ENCODE measurements at regions not wholly inside any gene's neighbourhood (a gene's known extent, or its start where the extent isn't known, plus 50 kb on each side); places are given as distances from the start of the nearest gene placed in this dataset.

- Histone ChIP-seq H3K4me3 (ENCODE audit: insufficient read depth in 1 of 2, low read depth in 1 of 2, low read length in 2 of 2) (no peak overlapping the region), H3K14ac (ENCODE audit: low read length in 2 of 2) (no peak overlapping the region), H2BK12ac (ENCODE audit: low read length in 2 of 2) (no peak overlapping the region), H3K4ac (ENCODE audit: low read depth in 1 of 2, low read length in 2 of 2) (no peak overlapping the region), H3K9me3 (ENCODE audit: control insufficient read depth, low read length) (no peaks in the 10 kb centered on the region), H3K79me1 (replicated peaks; ENCODE audit: low read length, poor library complexity, severe bottlenecking) (no peaks in the 10 kb centered on the region), H2BK15ac (ENCODE audit: low read depth, poor library complexity, severe bottlenecking) (no peak overlapping the region), H4K8ac (ENCODE audit: low read length) (no peak overlapping the region), H3K4me1 (ENCODE audit: control insufficient read depth, insufficient read depth, low read depth, low read length) (no peaks in the 10 kb centered on the region), H2AK5ac (ENCODE audit: low read length, severe bottlenecking) (no peak overlapping the region), H3K9ac (ENCODE audit: low read length) (no peak overlapping the region), H3K36me3 (ENCODE audit: control insufficient read depth in 1 of 2, insufficient read depth in 2 of 2, low read depth in 1 of 2, low read length in 2 of 2) (no peaks in the 10 kb centered on the region), H3K4me2 (ENCODE audit: low read length, poor library complexity, severe bottlenecking) (no peak overlapping the region), H2AFZ (ENCODE audit: low read depth, low read length) (no peak overlapping the region), H2BK5ac (ENCODE audit: low read depth, low read length, poor library complexity, severe bottlenecking) (no peak overlapping the region), H3K18ac (ENCODE audit: low read depth in 1 of 2, low read length in 2 of 2) (no peak overlapping the region), H4K91ac (ENCODE audit: low read length) (no peak overlapping the region), H2BK120ac (ENCODE audit: low read depth, low read length) (no peak overlapping the region), H3K27me3 (ENCODE audit: control insufficient read depth in 1 of 2, insufficient read depth in 1 of 2, low read length in 2 of 2) (no peaks in the 10 kb centered on the region), H3K23ac (ENCODE audit: low read length in 2 of 2) (no peak overlapping the region), H3K27ac (ENCODE audit: low read length, poor library complexity, severe bottlenecking) (no peak overlapping the region)
- no peak for DNase-seq
- 92% methylated on average over 10 of the region's 10 CpGs for WGBS
Observed at GRCh38 chr9:108077556-108077955, 588.0 kb upstream of the KLF4 start.

GRCh38 chr9:108074900-108075299, 585.3 kb upstream of the KLF4 start:
- Histone ChIP-seq H3K36me3 (ENCODE audit: control insufficient read depth in 1 of 2, insufficient read depth in 2 of 2, low read depth in 1 of 2, low read length in 2 of 2) (no peaks in the 10 kb centered on the region), H3K4ac (ENCODE audit: low read depth in 1 of 2, low read length in 2 of 2) (no peak overlapping the region), H2BK120ac (ENCODE audit: low read depth, low read length) (no peak overlapping the region), H3K27me3 (ENCODE audit: control insufficient read depth in 1 of 2, insufficient read depth in 1 of 2, low read length in 2 of 2) (no peaks in the 10 kb centered on the region), H2AFZ (ENCODE audit: low read depth, low read length) (no peak overlapping the region), H3K4me1 (ENCODE audit: control insufficient read depth, insufficient read depth, low read depth, low read length) (no peaks in the 10 kb centered on the region), H3K14ac (ENCODE audit: low read length in 2 of 2) (no peak overlapping the region), H3K79me1 (replicated peaks; ENCODE audit: low read length, poor library complexity, severe bottlenecking) (no peaks in the 10 kb centered on the region), H2BK15ac (ENCODE audit: low read depth, poor library complexity, severe bottlenecking) (no peak overlapping the region), H2BK5ac (ENCODE audit: low read depth, low read length, poor library complexity, severe bottlenecking) (no peak overlapping the region), H3K9me3 (ENCODE audit: control insufficient read depth, low read length) (no peaks in the 10 kb centered on the region), H4K8ac (ENCODE audit: low read length) (no peak overlapping the region), H3K4me3 (ENCODE audit: insufficient read depth in 1 of 2, low read depth in 1 of 2, low read length in 2 of 2) (no peak overlapping the region), H2AK5ac (ENCODE audit: low read length, severe bottlenecking) (no peak overlapping the region), H3K4me2 (ENCODE audit: low read length, poor library complexity, severe bottlenecking) (no peak overlapping the region), H4K91ac (ENCODE audit: low read length) (no peak overlapping the region), H3K18ac (ENCODE audit: low read depth in 1 of 2, low read length in 2 of 2) (no peak overlapping the region), H3K9ac (ENCODE audit: low read length) (no peak overlapping the region), H3K23ac (ENCODE audit: low read length in 2 of 2) (no peak overlapping the region), H3K27ac (ENCODE audit: low read length, poor library complexity, severe bottlenecking) (no peak overlapping the region), H2BK12ac (ENCODE audit: low read length in 2 of 2) (no peak overlapping the region)
- WGBS = 99% methylated on average over 5 of the region's 5 CpGs
- no peak for DNase-seq

GRCh38 chr9:108073823-108074222, 584.3 kb upstream of the KLF4 start:
- no peak overlapping the region for H3K4me2 ChIP-seq (ENCODE audit: low read length, poor library complexity, severe bottlenecking)
- H3K14ac ChIP-seq (ENCODE audit: low read length in 2 of 2) = no peak overlapping the region
- H2AK5ac ChIP-seq (ENCODE audit: low read length, severe bottlenecking) = no peak overlapping the region
- H3K9ac ChIP-seq (ENCODE audit: low read length) = no peak overlapping the region
- no peak overlapping the region for H2BK5ac ChIP-seq (ENCODE audit: low read depth, low read length, poor library complexity, severe bottlenecking)
- no peak overlapping the region for H3K4me3 ChIP-seq (ENCODE audit: insufficient read depth in 1 of 2, low read depth in 1 of 2, low read length in 2 of 2)
- WGBS = 91% methylated on average over 6 of the region's 6 CpGs
- no peaks in the 10 kb centered on the region for H3K4me1 ChIP-seq (ENCODE audit: control insufficient read depth, insufficient read depth, low read depth, low read length)
- no peaks in the 10 kb centered on the region for H3K27me3 ChIP-seq (ENCODE audit: control insufficient read depth in 1 of 2, insufficient read depth in 1 of 2, low read length in 2 of 2)
- H3K9me3 ChIP-seq (ENCODE audit: control insufficient read depth, low read length) = no peaks in the 10 kb centered on the region
- H4K91ac ChIP-seq (ENCODE audit: low read length) = no peak overlapping the region
- no peak overlapping the region for H2AFZ ChIP-seq (ENCODE audit: low read depth, low read length)
- DNase-seq = no peak
- H3K23ac ChIP-seq (ENCODE audit: low read length in 2 of 2) = no peak overlapping the region
- H4K8ac ChIP-seq (ENCODE audit: low read length) = no peak overlapping the region
- no peak overlapping the region for H2BK12ac ChIP-seq (ENCODE audit: low read length in 2 of 2)
- H2BK120ac ChIP-seq (ENCODE audit: low read depth, low read length) = no peak overlapping the region
- H3K4ac ChIP-seq (ENCODE audit: low read depth in 1 of 2, low read length in 2 of 2) = no peak overlapping the region
- no peaks in the 10 kb centered on the region for H3K79me1 ChIP-seq (replicated peaks; ENCODE audit: low read length, poor library complexity, severe bottlenecking)
- no peaks in the 10 kb centered on the region for H3K36me3 ChIP-seq (ENCODE audit: control insufficient read depth in 1 of 2, insufficient read depth in 2 of 2, low read depth in 1 of 2, low read length in 2 of 2)
- no peak overlapping the region for H2BK15ac ChIP-seq (ENCODE audit: low read depth, poor library complexity, severe bottlenecking)
- H3K27ac ChIP-seq (ENCODE audit: low read length, poor library complexity, severe bottlenecking) = no peak overlapping the region
- no peak overlapping the region for H3K18ac ChIP-seq (ENCODE audit: low read depth in 1 of 2, low read length in 2 of 2)

GRCh38 chr9:108072740-108073139, 583.2 kb upstream of the KLF4 start:
- no peaks in the 10 kb centered on the region for H3K27me3 ChIP-seq (ENCODE audit: control insufficient read depth in 1 of 2, insufficient read depth in 1 of 2, low read length in 2 of 2)
- no peak overlapping the region for H2AFZ ChIP-seq (ENCODE audit: low read depth, low read length)
- no peaks in the 10 kb centered on the region for H3K9me3 ChIP-seq (ENCODE audit: control insufficient read depth, low read length)
- 99% methylated on average over 6 of the region's 6 CpGs for WGBS
- no peaks in the 10 kb centered on the region for H3K79me1 ChIP-seq (replicated peaks; ENCODE audit: low read length, poor library complexity, severe bottlenecking)
- H3K18ac ChIP-seq (ENCODE audit: low read depth in 1 of 2, low read length in 2 of 2) = no peak overlapping the region
- no peak overlapping the region for H3K9ac ChIP-seq (ENCODE audit: low read length)
- H2BK15ac ChIP-seq (ENCODE audit: low read depth, poor library complexity, severe bottlenecking) = no peak overlapping the region
- no peak overlapping the region for H3K23ac ChIP-seq (ENCODE audit: low read length in 2 of 2)
- no peak overlapping the region for H3K27ac ChIP-seq (ENCODE audit: low read length, poor library complexity, severe bottlenecking)
- no peaks in the 10 kb centered on the region for H3K4me1 ChIP-seq (ENCODE audit: control insufficient read depth, insufficient read depth, low read depth, low read length)
- H4K8ac ChIP-seq (ENCODE audit: low read length) = no peak overlapping the region
- DNase-seq = no peak
- no peak overlapping the region for H3K4me2 ChIP-seq (ENCODE audit: low read length, poor library complexity, severe bottlenecking)
- no peak overlapping the region for H2BK5ac ChIP-seq (ENCODE audit: low read depth, low read length, poor library complexity, severe bottlenecking)
- H2BK12ac ChIP-seq (ENCODE audit: low read length in 2 of 2) = no peak overlapping the region
- H2BK120ac ChIP-seq (ENCODE audit: low read depth, low read length) = no peak overlapping the region
- H4K91ac ChIP-seq (ENCODE audit: low read length) = no peak overlapping the region
- no peak overlapping the region for H3K4me3 ChIP-seq (ENCODE audit: insufficient read depth in 1 of 2, low read depth in 1 of 2, low read length in 2 of 2)
- no peak overlapping the region for H3K4ac ChIP-seq (ENCODE audit: low read depth in 1 of 2, low read length in 2 of 2)
- no peaks in the 10 kb centered on the region for H3K36me3 ChIP-seq (ENCODE audit: control insufficient read depth in 1 of 2, insufficient read depth in 2 of 2, low read depth in 1 of 2, low read length in 2 of 2)
- H2AK5ac ChIP-seq (ENCODE audit: low read length, severe bottlenecking) = no peak overlapping the region
- no peak overlapping the region for H3K14ac ChIP-seq (ENCODE audit: low read length in 2 of 2)
